ENCODE measurements at regions not wholly inside any gene's neighbourhood (a gene's known extent, or its start where the extent isn't known, plus 50 kb on each side); places are given as distances from the start of the nearest gene placed in this dataset.

DNA sequence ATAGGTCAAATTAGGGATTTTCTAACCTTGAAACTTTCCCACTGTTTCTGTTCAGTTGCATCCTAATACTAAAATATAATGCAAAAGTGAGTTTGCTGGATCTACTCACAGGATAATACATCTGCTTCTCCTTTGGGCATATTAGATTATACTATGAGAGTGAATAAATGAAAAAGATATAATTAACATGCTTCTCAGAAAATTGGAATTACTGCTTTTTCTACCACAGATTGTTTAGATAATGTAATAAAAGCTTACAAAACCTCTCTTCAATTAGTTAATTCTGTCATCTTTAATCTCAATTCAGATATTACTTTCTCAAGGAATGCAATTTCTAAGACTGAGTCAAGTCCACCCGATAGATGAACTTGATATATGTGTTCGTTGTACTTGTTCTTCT lies 1077.2 kb upstream of the CDH2 start:
- TF ChIP-seq EP300 (IDR thresholded peaks at IDR 0.05; ENCODE audit: borderline replicate concordance in 1 of 2, control insufficient read depth in 1 of 2, low read depth in 2 of 2, low read length in 2 of 2) (no peak), CTCF (IDR thresholded peaks at IDR 0.05 in 2 of 3, conservative IDR thresholded peaks at IDR 0.05 in 1 of 3; ENCODE audit: control insufficient read depth in 2 of 3, extremely low read depth in 1 of 3, insufficient read depth in 1 of 3, low read depth in 3 of 3, low read length in 3 of 3) (no peak), CEBPB (IDR thresholded peaks at IDR 0.05; ENCODE audit: borderline replicate concordance in 1 of 2, low read depth in 2 of 2, low read length in 2 of 2) (no peak), GABPA (IDR thresholded peaks at IDR 0.05; ENCODE audit: low read depth) (no peak), POLR2A (IDR thresholded peaks at IDR 0.05; ENCODE audit: low read depth, low read length) (no peak), RAD21 (IDR thresholded peaks at IDR 0.05; ENCODE audit: insufficient read depth, low read depth, low read length) (no peak), HDAC2 (IDR thresholded peaks at IDR 0.05) (no peak), RBBP5 (conservative IDR thresholded peaks at IDR 0.05) (no peak)
